ENCODE measurements at regions not wholly inside any gene's neighbourhood (a gene's known extent, or its start where the extent isn't known, plus 50 kb on each side); places are given as distances from the start of the nearest gene placed in this dataset.

- no peak for DNase-seq (ENCODE audit: low spot score)
These were observed 253.4 kb upstream of the SLC24A2 start for GRCh38 chr9:20042128-20042711.

DNA sequence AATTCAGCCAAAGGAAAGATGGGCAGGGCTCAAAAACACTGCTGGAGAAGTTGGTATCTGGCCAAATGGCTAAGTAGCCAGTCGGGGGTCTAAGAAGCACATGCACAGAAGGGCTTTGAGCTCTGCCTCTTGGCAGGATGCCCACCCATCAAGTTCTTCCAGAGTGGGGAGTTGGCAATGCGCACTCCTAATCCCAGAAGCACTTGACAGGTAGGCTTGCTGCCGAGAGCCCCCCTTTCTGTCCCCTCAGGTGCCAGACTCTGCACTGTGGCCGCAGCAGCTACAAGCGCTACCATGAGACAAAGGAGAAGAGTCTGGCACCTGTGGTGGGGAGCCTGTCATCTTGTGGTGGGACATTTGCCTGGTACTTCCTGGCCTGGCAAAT, 252.9 kb upstream of the SLC24A2 start:
- no peak for DNase-seq (ENCODE audit: low spot score)

GRCh38 chr9:20040991-20041696, 252.3 kb upstream of the SLC24A2 start:
- DNase-seq (ENCODE audit: low spot score): no peak

DNA sequence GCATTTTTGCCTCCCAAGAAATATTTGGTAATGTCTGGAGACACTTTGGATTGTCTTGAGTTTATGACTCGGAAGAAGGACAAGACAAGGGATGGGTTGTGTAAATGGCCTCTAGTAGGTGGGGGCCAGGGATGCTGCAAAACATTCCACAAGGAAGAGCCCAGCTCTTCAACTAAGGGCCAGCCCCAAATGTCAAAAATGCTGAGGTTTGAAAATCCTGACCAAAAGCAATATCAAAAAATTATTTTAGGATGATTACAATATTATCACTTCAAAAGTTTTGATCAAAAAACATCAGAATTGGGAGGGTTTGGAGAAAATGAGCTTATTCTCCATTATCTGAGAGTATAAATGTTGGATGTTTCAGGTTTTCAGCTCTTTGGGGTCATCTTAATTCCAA, 248.9 kb upstream of the SLC24A2 start:
- DNase-seq (ENCODE audit: low spot score): no peak

DNA sequence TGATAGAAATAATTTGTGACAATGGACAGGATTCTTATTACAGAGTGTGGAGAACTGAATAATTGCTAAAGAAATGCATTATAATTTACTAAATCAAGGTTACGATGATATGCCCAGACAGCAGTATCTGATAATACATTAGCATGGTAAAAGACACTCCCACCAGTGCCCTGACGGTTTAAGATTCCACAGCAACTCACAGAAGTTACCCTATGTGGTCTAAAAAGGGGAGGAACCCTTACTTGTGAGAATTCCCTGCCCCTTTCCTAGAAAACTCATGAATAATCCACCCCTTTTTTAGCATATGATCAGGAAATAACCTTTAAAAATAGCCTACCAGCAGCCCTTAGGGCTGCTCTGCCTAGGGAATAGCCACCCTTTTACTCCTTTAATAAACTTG, 244.7 kb upstream of the SLC24A2 start:
- DNase-seq (ENCODE audit: low spot score): no peak

GRCh38 chr9:20032413-20033006, 243.7 kb upstream of the SLC24A2 start:
- DNase-seq (ENCODE audit: low spot score): no peak

GRCh38 chr9:20031836-20032235, 243.0 kb upstream of the SLC24A2 start:
- no peak for DNase-seq (ENCODE audit: low spot score)

GRCh38 chr9:20030671-20031070, 241.8 kb upstream of the SLC24A2 start:
- DNase-seq (ENCODE audit: low spot score): no peak

GRCh38 chr9:20030221-20030620, 241.4 kb upstream of the SLC24A2 start:
- DNase-seq (ENCODE audit: low spot score): no peak

- DNase-seq (ENCODE audit: low spot score): no peak
These were observed 240.0 kb upstream of the SLC24A2 start for GRCh38 chr9:20028849-20029231.

- DNase-seq (ENCODE audit: low spot score): no peak
These were observed 239.5 kb upstream of the SLC24A2 start for GRCh38 chr9:20028192-20028848.

- DNase-seq (ENCODE audit: low spot score): no peak
These were observed 235.2 kb upstream of the SLC24A2 start for GRCh38 chr9:20023961-20024571.

- DNase-seq (ENCODE audit: low spot score): no peak
These were observed 234.5 kb upstream of the SLC24A2 start for GRCh38 chr9:20023210-20023905.

DNA sequence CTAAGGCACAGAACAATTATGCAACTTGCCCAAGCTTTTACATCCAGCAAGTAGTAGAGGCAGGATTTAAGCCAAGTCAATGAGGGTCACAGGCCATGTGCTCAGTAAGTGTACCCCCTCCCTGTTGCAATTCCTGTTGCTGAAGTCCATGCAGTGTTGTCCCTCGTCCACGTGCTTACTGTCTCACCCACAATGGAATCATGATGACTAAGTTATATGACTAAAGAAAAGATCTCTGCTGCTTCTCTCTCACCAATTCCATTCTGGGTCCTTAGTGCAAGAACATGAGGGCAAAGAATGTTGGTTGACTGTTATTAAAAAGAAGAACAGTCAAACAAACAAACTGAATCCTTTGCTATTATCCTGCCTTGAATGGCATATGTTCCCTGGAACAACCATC, 233.6 kb upstream of the SLC24A2 start:
- peak; percentile 20 for DNase-seq (ENCODE audit: low spot score)

DNA sequence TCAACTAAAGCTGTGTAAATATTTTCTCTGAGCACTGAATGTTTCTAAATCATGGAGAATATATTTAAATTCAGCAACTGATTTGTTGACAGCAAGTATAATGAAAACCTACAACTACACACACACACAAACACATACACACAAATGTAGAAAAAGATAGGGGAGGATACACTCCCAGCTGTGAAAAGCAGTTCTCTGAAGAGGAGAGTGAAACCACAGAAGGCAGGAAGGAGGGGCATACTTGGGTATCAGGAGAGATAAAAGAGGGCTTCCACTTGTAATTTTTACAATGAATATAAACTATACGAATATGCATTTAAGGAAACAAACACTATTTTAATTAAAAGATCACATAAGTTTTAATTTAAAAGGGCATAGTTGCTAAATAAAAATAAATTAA, 227.8 kb upstream of the SLC24A2 start:
- no peak for DNase-seq (ENCODE audit: low spot score)

DNA sequence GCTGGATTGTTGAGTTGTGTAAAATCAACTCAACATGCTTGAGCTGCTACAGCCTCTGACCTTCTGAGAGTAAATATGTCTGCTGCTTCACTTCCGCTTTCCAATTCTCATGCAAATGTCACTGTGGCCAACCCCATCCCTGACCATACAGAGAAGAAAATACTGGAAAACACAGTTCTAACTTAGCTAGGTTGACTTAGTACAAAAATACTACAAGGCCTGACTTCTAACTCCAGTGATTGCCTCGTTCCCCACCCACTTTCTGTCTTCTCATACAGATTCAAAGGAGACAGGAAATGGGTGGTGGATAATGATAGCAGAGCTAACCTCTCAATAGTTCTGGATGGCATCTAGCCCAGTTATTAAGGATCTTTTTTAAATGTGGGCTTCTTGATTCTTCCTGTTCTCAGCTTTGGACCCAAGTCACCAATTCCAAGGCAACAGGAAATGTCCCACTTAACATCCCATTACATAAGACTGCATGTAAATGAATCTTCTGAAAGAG, 226.6 kb upstream of the SLC24A2 start:
- DNase-seq (ENCODE audit: low spot score): no peak

DNA sequence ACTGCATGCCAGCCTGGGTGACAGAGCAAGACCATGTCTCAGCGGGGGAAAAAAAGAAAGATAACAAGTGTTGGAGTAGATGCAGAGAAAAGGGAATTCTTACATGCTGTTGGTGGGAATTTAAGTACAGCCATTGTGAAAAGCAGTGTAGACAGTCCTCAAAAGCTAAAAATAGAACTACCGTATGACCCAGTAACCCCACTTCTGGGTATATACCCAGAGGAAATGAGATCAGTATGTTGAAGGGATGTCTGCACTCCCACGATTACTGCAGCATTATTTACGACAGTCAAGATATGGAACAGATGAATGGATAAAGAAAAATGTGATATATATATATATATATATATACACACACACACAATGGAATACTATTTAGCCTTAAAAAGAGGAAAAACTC, 225.3 kb upstream of the SLC24A2 start:
- no peak for DNase-seq (ENCODE audit: low spot score)

DNA sequence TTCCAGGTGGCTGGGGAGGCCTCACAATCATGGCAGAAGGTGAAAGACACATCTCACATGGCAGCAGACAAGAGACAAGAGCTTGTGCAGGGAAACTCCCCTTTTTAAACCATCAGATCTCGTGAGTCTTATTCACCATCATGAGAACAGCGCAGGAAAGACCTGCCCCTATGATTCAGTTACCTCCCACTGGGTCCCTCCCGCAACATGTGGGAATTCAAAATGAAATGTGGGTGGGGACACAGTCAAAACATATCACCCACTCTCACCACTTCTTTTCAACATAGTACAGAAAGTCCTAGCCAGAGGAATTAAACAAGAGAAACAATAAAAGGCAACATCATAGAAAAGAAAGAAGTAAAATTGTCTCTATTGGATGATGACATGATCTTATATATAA, 223.4 kb upstream of the SLC24A2 start:
- no peak for DNase-seq (ENCODE audit: low spot score)

DNA sequence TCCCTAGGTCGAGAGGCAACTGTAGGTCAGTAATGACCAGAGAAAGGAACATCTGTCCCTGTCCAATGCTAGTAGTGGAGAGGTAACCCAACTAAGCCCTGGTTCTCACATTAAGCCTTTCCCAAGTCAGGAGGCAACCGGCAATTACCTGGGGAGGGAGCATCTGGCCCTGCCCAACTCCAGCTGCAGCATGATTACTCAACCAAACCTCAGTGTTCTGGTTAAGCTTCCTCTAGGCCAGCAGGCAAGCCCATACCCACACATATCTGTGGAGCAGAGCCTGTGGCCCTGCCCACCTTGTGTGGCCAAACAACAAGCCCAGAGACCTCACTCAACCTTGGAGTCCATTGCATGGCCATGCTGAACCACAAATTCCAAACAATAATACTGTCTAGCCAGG, 220.8 kb upstream of the SLC24A2 start:
- DNase-seq (ENCODE audit: low spot score): no peak

GRCh38 chr9:20002011-20002410, 213.2 kb upstream of the SLC24A2 start:
- no peak for DNase-seq (ENCODE audit: low spot score)

GRCh38 chr9:20001058-20001457, 212.2 kb upstream of the SLC24A2 start:
- no peak for DNase-seq (ENCODE audit: low spot score)

GRCh38 chr9:19999491-20000057, 210.7 kb upstream of the SLC24A2 start:
- peak; percentile 57 for DNase-seq (ENCODE audit: low spot score)
